AG04449 (cell line): ENCODE measurements at regions not wholly inside any gene's neighbourhood (a gene's known extent, or its start where the extent isn't known, plus 50 kb on each side); places are given as distances from the start of the nearest gene placed in this dataset.

Experiments used
- CTCF ChIA-PET: fragments of 350-600 bp; formaldehyde crosslinking; extraction: SDS; loops from one replicate; lab custom pipeline; 2021; ENCODE audit warnings: antibody characterized with exemption; lab: Yijun Ruan, JAX
- POLR2A ChIA-PET: fragments of 400-600, 350-600 bp; formaldehyde crosslinking; extraction: SDS; loops from one replicate; lab custom pipeline; 2020; ENCODE audit warnings: antibody characterized with exemption, inconsistent platforms; lab: Yijun Ruan, JAX
- DNase-seq: peaks from one replicate; pipeline ENCODE4 v3.0.0-alpha.2; 2010; ENCODE audit warnings: low read depth, low spot score
- H3K4me3 ChIP-seq: 2 replicates; pipeline ENCODE4 v1.5.1; 2011; ENCODE audit warnings: low read depth, mild to moderate bottlenecking, control low read depth, low read length
- CTCF ChIP-seq: IDR thresholded peaks from one replicate; pipeline ENCODE4 v1.5.1; 2011; ENCODE audit warnings: mild to moderate bottlenecking, moderate library complexity, low read length, control low read depth, inconsistent platforms; ENCODE audit not compliant: insufficient read depth; ENCODE audit errors: missing control alignments

- no peak overlapping the region for H3K4me3 ChIP-seq
- ChIA-PET POLR2A (no interaction called here), CTCF (interaction anchor here (1.0 to 1.3 kb wide), 3 partner anchors 13 to 88 kb away, joined by 3 read pairs; no protein-coding TSS in a partner anchor)
- DNase-seq, result no peak
- TF ChIP-seq CTCF, result no peak
Measured at GRCh38 chr5:57410374-57411320, 72.0 kb downstream of the ACTBL2 start.

DNA sequence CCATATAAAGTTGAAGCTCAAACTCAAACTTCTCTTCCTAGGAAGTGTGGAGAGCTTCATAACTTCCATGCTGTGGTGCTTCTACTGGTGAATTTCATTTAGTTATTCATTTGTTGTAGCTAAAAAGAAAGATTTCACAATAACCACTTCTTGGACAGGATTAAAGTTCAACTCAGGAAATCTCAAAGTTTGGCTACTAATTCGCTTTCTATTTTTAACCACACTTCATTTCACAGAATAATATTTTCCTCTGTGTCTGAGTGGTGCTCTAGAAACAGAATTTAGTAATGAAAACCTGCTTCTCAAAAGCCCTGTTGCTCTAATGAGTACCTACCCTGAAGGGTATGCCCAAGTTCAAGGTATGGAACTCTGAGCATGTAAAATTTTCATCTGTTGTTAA, 73.9 kb downstream of the ACTBL2 start:
- ChIA-PET CTCF (no interaction called here), POLR2A (interaction anchor here (0.6 kb wide), 1 partner anchor 92 kb away, joined by 3 read pairs; no protein-coding TSS in a partner anchor)
- H3K4me3 ChIP-seq, result no peak overlapping the region
- DNase-seq, result no peak
- no peak for TF ChIP-seq CTCF

DNA sequence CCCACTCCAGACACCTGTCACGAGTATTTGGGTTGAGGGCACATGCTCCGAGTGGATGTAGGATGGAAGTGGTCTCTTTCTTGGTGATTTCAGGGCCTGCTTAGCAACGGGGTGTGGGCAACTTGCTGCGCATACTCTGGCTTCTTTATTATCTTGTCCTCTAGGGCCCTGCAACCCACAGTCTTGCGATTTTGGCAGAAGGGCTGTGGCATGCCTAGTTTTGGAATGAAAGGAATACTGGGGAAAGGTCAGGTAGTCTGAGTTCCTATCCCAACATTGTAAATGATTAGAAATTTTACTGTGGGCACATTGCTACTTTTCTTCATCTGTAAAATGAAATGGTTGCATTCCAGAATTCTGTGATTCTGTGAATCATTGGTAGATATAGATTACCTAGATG, 74.3 kb downstream of the ACTBL2 start:
- no peak for TF ChIP-seq CTCF
- no peak overlapping the region for H3K4me3 ChIP-seq
- ChIA-PET POLR2A (interaction anchor here (0.6 kb wide), 1 partner anchor 92 kb away, joined by 3 read pairs; no protein-coding TSS in a partner anchor), CTCF (no interaction called here)
- DNase-seq, result no peak

- no peak for DNase-seq
- TF ChIP-seq CTCF, result no peak
- ChIA-PET CTCF (no interaction called here), POLR2A (no interaction called here)
- no peak overlapping the region for H3K4me3 ChIP-seq
Measured at GRCh38 chr5:57407391-57407790, 75.2 kb downstream of the ACTBL2 start.

DNA sequence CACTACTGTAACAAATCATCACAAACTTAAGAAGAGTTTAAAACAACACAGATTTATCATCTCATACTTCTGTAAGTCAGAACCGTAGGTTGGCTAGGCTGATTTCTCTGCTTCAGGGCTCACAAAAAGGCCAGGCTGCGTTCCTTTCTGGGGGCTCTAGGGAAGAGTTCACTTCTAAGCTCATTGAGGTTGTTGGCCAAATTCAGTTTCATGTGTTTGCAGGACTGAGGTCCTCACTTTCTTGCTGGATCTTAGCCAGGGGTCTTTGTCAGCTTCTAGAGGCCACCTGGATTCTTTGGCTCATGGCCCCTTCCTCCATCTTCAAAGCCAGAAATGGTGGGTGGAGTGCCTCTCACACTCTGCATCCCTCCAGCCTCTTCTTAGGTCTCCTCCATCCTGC, 76.0 kb downstream of the ACTBL2 start:
- no peak for TF ChIP-seq CTCF
- H3K4me3 ChIP-seq, result no peak overlapping the region
- POLR2A ChIA-PET, result no interaction called here
- CTCF ChIA-PET, result no interaction called here
- DNase-seq, result no peak

- TF ChIP-seq CTCF, result no peak
- POLR2A ChIA-PET, result no interaction called here
- no peak for DNase-seq
- CTCF ChIA-PET, result no interaction called here
- H3K4me3 ChIP-seq, result no peak overlapping the region
Measured at GRCh38 chr5:57405984-57406383, 76.6 kb downstream of the ACTBL2 start.
